Middle frontal gyrus (tissue), 1 donor: ENCODE measurements at regions not wholly inside any gene's neighbourhood (a gene's known extent, or its start where the extent isn't known, plus 50 kb on each side); places are given as distances from the start of the nearest gene placed in this dataset.

Experiments used
- DNase-seq: peaks from one replicate; pipeline ENCODE4 v3.0.0-alpha.2; 2015; ENCODE audit warnings: low spot score; ENCODE audit errors: extremely low spot score

- DNase-seq: no peak
Measured at GRCh38 chr18:39845106-39845505, 2109.9 kb upstream of the PIK3C3 start.

GRCh38 chr18:39843546-39843945 is 2111.5 kb upstream of the PIK3C3 start:
- no peak for DNase-seq

GRCh38 chr18:39842366-39842914 is 2112.6 kb upstream of the PIK3C3 start:
- no peak for DNase-seq

GRCh38 chr18:39841482-39842365 is 2113.3 kb upstream of the PIK3C3 start:
- DNase-seq: no peak

- DNase-seq: no peak
Measured at GRCh38 chr18:39840856-39841481, 2114.1 kb upstream of the PIK3C3 start.

GRCh38 chr18:39840406-39840805 is 2114.6 kb upstream of the PIK3C3 start:
- DNase-seq: no peak

GRCh38 chr18:39839782-39840181 is 2115.3 kb upstream of the PIK3C3 start:
- no peak for DNase-seq

GRCh38 chr18:39838831-39839230 is 2116.2 kb upstream of the PIK3C3 start:
- DNase-seq: no peak

- no peak for DNase-seq
Measured at GRCh38 chr18:39835303-39836030, 2119.6 kb upstream of the PIK3C3 start.

- no peak for DNase-seq
Measured at GRCh38 chr18:39834636-39835035, 2120.4 kb upstream of the PIK3C3 start.

GRCh38 chr18:39825485-39826150 is 2129.4 kb upstream of the PIK3C3 start:
- no peak for DNase-seq

- DNase-seq: no peak
Measured at GRCh38 chr18:39806525-39806924, 2148.5 kb upstream of the PIK3C3 start.

GRCh38 chr18:39805218-39805617 is 2149.8 kb upstream of the PIK3C3 start:
- no peak for DNase-seq

GRCh38 chr18:39802648-39803229 is 2152.3 kb upstream of the PIK3C3 start:
- DNase-seq: no peak

GRCh38 chr18:39801848-39802247 is 2153.2 kb upstream of the PIK3C3 start:
- no peak for DNase-seq

- DNase-seq: no peak
Measured at GRCh38 chr18:39801010-39801409, 2154.0 kb upstream of the PIK3C3 start.

- no peak for DNase-seq
Measured at GRCh38 chr18:39799006-39799405, 2156.0 kb upstream of the PIK3C3 start.

GRCh38 chr18:39796393-39796792 is 2158.6 kb upstream of the PIK3C3 start:
- DNase-seq: no peak

- DNase-seq: no peak
Measured at GRCh38 chr18:39795350-39795749, 2159.7 kb upstream of the PIK3C3 start.

GRCh38 chr18:39793609-39794008 is 2161.4 kb upstream of the PIK3C3 start:
- DNase-seq: no peak

GRCh38 chr18:39788383-39788782 is 2166.7 kb upstream of the PIK3C3 start:
- no peak for DNase-seq
